ENCODE measurements at regions not wholly inside any gene's neighbourhood (a gene's known extent, or its start where the extent isn't known, plus 50 kb on each side); places are given as distances from the start of the nearest gene placed in this dataset.

DNA sequence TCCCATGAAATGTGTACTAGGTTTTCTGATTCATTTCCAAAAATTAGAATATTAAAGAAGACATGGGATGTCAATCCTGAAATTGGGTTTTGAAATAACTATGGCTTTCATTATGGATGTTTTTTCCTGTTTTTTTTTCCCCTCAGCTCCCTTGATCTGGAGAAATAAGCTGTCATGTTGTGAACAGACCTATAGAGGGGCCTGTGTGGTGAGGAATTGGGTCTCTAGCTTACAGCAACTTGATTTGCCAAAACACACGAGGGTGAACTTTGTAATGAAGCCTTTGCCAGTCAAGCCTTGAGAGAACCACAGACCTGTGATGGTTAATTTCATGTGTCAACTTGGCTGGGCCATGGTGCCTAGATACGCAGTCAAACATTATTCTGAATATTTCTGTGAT, 2413.6 kb downstream of the PCDH7 start:
- POLR2A ChIA-PET = no interaction called here

DNA sequence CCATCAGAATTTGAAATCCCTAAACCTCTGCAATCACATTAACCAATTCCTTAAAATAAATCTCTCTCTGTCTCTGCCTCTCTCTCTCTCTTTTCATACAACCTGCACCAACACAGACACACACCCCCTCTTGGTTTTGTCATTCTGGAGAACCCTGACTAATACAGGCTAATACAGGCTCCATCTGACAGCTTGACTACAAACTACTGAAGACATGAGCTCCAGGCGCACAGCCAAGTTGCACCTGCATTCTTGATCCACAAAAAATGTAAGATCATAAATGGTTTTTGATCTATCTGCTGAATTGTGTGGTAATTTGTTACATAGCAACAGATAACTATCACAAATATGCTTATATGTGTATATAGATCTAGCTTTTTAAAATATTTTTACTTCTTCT, 2414.2 kb downstream of the PCDH7 start:
- ATAC-seq (ENCODE audit: low read depth) = no peak
- POLR2A ChIA-PET = no interaction called here
- Mint-ChIP-seq H3K4me3 (no peak overlapping the region), H3K9me3 (peaks cover 2% of the 10 kb centered on the region), H3K27ac (no peak overlapping the region), H3K36me3 (ENCODE audit: low read depth) (no peaks in the 10 kb centered on the region), H3K27me3 (no peaks in the 10 kb centered on the region), H3K4me1 (no peaks in the 10 kb centered on the region)
- no peak for DNase-seq
- intact Hi-C loops (cut with micrococcal nuclease) = no loop called here
- CTCF ChIA-PET = no interaction called here
- TF ChIP-seq, protein P1, sequence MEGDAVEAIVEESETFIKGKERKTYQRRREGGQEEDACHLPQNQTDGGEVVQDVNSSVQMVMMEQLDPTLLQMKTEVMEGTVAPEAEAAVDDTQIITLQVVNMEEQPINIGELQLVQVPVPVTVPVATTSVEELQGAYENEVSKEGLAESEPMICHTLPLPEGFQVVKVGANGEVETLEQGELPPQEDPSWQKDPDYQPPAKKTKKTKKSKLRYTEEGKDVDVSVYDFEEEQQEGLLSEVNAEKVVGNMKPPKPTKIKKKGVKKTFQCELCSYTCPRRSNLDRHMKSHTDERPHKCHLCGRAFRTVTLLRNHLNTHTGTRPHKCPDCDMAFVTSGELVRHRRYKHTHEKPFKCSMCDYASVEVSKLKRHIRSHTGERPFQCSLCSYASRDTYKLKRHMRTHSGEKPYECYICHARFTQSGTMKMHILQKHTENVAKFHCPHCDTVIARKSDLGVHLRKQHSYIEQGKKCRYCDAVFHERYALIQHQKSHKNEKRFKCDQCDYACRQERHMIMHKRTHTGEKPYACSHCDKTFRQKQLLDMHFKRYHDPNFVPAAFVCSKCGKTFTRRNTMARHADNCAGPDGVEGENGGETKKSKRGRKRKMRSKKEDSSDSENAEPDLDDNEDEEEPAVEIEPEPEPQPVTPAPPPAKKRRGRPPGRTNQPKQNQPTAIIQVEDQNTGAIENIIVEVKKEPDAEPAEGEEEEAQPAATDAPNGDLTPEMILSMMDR (IDR thresholded peaks at IDR 0.05) = no peak

More for the DNA sequence above, 2413.6 kb downstream of the PCDH7 start:
- ATAC-seq (ENCODE audit: low read depth) (no peak), DNase-seq (no peak)
- H3K4me1 Mint-ChIP-seq = no peaks in the 10 kb centered on the region
- no peak overlapping the region for H3K27ac Mint-ChIP-seq
- no peaks in the 10 kb centered on the region for H3K36me3 Mint-ChIP-seq (ENCODE audit: low read depth)
- no peaks in the 10 kb centered on the region for H3K27me3 Mint-ChIP-seq
- no peak overlapping the region for H3K4me3 Mint-ChIP-seq
- CTCF ChIA-PET = no interaction called here
- H3K9me3 Mint-ChIP-seq = peaks cover 2% of the 10 kb centered on the region
- intact Hi-C loops (cut with micrococcal nuclease) = no loop called here
- TF ChIP-seq, protein P1 (IDR thresholded peaks at IDR 0.05) = no peak

DNA sequence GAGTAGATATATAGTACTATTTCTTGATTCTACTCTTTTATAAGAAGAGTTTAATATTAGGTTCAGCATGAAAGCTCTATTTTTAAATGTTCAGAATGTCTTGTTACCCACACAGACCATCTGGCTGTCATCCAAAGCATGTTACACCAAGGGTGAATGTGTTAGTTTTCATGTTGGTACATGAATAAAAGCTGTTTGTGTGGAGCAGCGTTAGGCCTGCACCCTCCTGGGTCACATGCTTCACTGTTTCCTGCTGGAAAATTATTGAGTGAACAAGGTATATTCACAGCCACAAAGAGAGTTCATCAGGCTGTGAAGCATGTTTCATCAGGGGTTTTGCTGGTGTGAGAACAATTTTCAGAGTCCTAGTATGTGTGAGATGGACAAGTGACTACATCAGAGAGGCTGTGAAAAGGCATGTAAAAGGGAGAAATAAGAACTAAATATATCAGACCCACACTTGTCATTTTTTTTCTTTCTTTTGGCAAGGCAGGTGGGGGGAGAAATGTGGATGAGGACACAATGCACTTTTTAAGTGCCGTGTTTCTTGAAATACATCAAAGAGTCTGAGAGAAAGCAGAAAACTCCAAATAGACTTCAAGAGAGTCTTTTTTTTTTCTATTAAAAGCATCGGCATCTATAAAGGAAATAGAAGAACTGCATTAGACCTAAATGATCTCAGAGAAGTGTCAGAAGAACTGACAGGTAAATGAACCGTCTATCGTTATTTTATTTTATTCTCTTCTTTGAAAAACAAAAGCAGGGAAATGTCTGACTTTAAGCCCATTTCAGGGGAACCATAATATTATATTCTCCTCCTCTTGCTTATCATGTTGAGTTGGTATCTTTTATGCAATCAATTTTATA, 2429.7 kb downstream of the PCDH7 start:
- ATAC-seq (ENCODE audit: low read depth) (no peak), DNase-seq (no peak)
- ChIA-PET CTCF (no interaction called here), POLR2A (no interaction called here)
- TF ChIP-seq, protein P1 (IDR thresholded peaks at IDR 0.05) = no peak
- intact Hi-C loops (cut with micrococcal nuclease) = no loop called here
- Mint-ChIP-seq H3K4me3 (no peak overlapping the region), H3K4me1 (no peaks in the 10 kb centered on the region), H3K27me3 (no peaks in the 10 kb centered on the region), H3K27ac (no peak overlapping the region), H3K9me3 (peaks cover 6% of the 10 kb centered on the region), H3K36me3 (ENCODE audit: low read depth) (no peaks in the 10 kb centered on the region)

GRCh38 chr4:33150525-33150910, 2430.3 kb downstream of the PCDH7 start:
- intact Hi-C loops (cut with micrococcal nuclease) = no loop called here
- DNase-seq (no peak), ATAC-seq (ENCODE audit: low read depth) (no peak)
- Mint-ChIP-seq H3K4me1 (no peaks in the 10 kb centered on the region), H3K9me3 (peaks cover 6% of the 10 kb centered on the region), H3K4me3 (no peak overlapping the region), H3K27me3 (no peaks in the 10 kb centered on the region), H3K36me3 (ENCODE audit: low read depth) (no peaks in the 10 kb centered on the region), H3K27ac (no peak overlapping the region)
- ChIA-PET CTCF (no interaction called here), POLR2A (no interaction called here)
- TF ChIP-seq, protein P1 (IDR thresholded peaks at IDR 0.05) = no peak

DNA sequence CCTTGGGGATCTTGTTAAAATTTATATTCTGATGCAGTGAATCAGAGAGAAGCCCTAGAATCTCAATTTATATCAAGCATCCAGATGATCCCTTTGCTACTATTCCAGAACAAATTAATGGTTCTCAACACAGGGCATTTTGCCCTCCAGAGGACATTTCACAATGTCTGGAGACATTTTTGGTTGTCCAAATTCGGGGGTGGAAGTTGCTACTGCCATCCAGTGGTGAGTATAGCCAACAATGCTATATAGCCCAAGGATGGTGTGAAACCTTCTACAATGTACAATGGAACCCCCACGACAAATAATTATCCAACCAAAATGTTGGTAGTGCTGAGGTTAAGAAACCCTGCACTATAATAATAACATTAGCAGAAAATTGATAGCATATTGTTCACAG, 2440.0 kb downstream of the PCDH7 start:
- DNase-seq (no peak), ATAC-seq (ENCODE audit: low read depth) (no peak)
- peaks cover 10% of the 10 kb centered on the region for H3K9me3 Mint-ChIP-seq
- H3K27ac Mint-ChIP-seq = no peak overlapping the region
- ChIA-PET CTCF (no interaction called here), POLR2A (no interaction called here)
- intact Hi-C loops (cut with micrococcal nuclease) = no loop called here
- H3K4me1 Mint-ChIP-seq = no peaks in the 10 kb centered on the region
- H3K4me3 Mint-ChIP-seq = no peak overlapping the region
- H3K36me3 Mint-ChIP-seq (ENCODE audit: low read depth) = no peaks in the 10 kb centered on the region
- TF ChIP-seq, protein P1 (IDR thresholded peaks at IDR 0.05) = no peak
- no peaks in the 10 kb centered on the region for H3K27me3 Mint-ChIP-seq

Measured in activated B cell treated with CpG ODN at 0.5 μM for 24 hours (primary cell).